Cardiac muscle cell (in vitro differentiated cells and primary cell): ENCODE measurements at regions not wholly inside any gene's neighbourhood (a gene's known extent, or its start where the extent isn't known, plus 50 kb on each side); places are given as distances from the start of the nearest gene placed in this dataset.
A peak's percentile ranks its signal among the peaks of the same experiment; 100 is the strongest.
"Not testable (repeated sequence)": the region's sequence is repeated elsewhere in the genome, so short reads cannot be mapped to it uniquely, and the experiment has no call there.

Source experiments
- DNase-seq, 2 donors: peaks; one replicate each; pipeline versions ENCODE4 v3.0.0 to v3.0.0-alpha.2; 2010 to 2017; ENCODE audit warnings: low read depth in 1 of 2, low spot score in 1 of 2
- H3K27ac ChIP-seq: fragments of 200-600 bp; sonication (generic); 2 replicates; pipeline ENCODE4 v1.5.1; 2016
- H3K27me3 ChIP-seq: fragments of 200-600 bp; sonication (generic); 2 replicates; pipeline ENCODE4 v1.6.0; 2016; ENCODE audit warnings: control low read depth
- H3K36me3 ChIP-seq: fragments of 200-600 bp; sonication (generic); 2 replicates; pipeline ENCODE4 v1.5.1; 2016; ENCODE audit warnings: control low read depth
- H3K4me1 ChIP-seq: fragments of 200-600 bp; sonication (generic); 2 replicates; pipeline ENCODE4 v1.8.1; 2017; ENCODE audit warnings: low read depth, mild to moderate bottlenecking, mixed run types
- H3K4me3 ChIP-seq: fragments of 200-600 bp; sonication (generic); 2 replicates; pipeline ENCODE4 v1.5.1; 2016; ENCODE audit warnings: mild to moderate bottlenecking
- H3K9me3 ChIP-seq: fragments of 200-600 bp; sonication (generic); 2 replicates; pipeline ENCODE4 v1.5.1; 2017; ENCODE audit warnings: low read depth, mild to moderate bottlenecking, control low read depth
- TF ChIP-seq, protein P1 (sequence below): IDR thresholded peaks from 2 replicates; pipeline ENCODE4 v1.5.1; 2012; ENCODE audit warnings: low read depth, mild to moderate bottlenecking, low read length

DNA sequence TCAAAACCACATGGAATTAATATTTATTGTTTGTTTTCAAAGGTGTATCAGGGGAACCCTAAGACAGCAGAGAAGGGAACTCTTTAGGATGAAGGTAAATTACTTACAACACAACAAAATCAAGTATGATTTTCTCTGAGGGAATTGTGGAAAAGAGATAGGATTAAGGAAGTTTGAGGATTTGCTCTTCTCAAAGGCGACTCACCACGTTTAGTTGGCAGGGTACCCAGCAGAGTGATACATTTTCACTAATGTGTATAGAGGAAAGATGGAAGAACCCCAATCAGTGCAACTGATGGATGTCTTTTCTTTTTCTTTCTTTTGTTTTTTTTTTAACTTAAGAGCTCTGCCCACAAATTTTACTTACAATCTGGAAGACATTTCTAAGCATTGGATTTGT lies 499.2 kb downstream of the CCER1 start:
- no peak overlapping the region for H3K27ac ChIP-seq
- TF ChIP-seq, protein P1, sequence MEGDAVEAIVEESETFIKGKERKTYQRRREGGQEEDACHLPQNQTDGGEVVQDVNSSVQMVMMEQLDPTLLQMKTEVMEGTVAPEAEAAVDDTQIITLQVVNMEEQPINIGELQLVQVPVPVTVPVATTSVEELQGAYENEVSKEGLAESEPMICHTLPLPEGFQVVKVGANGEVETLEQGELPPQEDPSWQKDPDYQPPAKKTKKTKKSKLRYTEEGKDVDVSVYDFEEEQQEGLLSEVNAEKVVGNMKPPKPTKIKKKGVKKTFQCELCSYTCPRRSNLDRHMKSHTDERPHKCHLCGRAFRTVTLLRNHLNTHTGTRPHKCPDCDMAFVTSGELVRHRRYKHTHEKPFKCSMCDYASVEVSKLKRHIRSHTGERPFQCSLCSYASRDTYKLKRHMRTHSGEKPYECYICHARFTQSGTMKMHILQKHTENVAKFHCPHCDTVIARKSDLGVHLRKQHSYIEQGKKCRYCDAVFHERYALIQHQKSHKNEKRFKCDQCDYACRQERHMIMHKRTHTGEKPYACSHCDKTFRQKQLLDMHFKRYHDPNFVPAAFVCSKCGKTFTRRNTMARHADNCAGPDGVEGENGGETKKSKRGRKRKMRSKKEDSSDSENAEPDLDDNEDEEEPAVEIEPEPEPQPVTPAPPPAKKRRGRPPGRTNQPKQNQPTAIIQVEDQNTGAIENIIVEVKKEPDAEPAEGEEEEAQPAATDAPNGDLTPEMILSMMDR, result no peak
- H3K4me1 ChIP-seq, result no peaks in the 10 kb centered on the region
- no peaks in the 10 kb centered on the region for H3K27me3 ChIP-seq
- H3K4me3 ChIP-seq, result no peak overlapping the region
- no peaks in the 10 kb centered on the region for H3K9me3 ChIP-seq
- no peaks in the 10 kb centered on the region for H3K36me3 ChIP-seq
- DNase-seq, result no peak

DNA sequence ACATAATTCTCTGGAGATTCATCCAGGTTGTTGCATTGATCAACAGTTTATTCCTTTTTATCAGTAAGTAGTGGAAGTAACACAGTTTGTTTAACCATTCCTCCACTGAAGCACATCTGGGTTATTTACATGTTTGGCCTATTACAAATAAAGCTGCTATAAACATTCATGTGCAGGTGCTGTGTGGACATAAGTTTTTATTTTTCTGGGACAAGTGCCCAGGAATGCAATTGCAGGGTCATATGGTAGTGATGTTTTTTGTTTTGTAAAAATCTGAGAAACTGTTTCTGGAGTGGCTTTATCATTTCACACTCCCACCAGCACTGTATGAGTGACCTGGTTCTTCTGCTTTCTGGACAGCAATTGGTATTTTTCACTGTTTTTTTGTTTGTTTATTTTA lies 505.4 kb downstream of the CCER1 start:
- no peaks in the 10 kb centered on the region for H3K9me3 ChIP-seq
- no peaks in the 10 kb centered on the region for H3K36me3 ChIP-seq
- no peak overlapping the region for H3K4me3 ChIP-seq
- H3K4me1 ChIP-seq, result no peaks in the 10 kb centered on the region
- H3K27ac ChIP-seq, result no peak overlapping the region
- TF ChIP-seq, protein P1, result no peak
- peak in 1 of 2 donors; percentile 5 for DNase-seq
- no peaks in the 10 kb centered on the region for H3K27me3 ChIP-seq

DNA sequence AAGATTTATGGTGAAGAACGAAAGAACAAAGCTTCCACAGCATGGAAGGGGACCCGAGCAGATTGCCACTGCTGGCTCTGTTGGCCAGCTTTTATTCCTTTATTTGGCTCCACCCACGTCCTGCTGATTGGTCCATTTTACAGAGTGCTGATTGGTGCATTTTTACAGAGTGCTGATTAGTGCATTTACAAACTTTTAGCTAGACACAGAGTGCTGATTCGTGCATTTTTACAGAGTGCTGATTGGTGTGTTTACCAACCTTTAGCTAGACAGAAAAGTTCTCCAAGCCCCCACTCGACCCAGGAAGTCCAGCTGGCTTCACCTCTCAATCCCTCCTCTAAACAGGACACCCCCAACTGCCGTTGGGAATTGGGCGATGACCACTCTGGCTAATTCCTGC lies 511.5 kb downstream of the CCER1 start:
- not testable (repeated sequence) for H3K9me3 ChIP-seq, H3K27me3 ChIP-seq, H3K36me3 ChIP-seq, H3K4me3 ChIP-seq, DNase-seq, H3K4me1 ChIP-seq, H3K27ac ChIP-seq

DNA sequence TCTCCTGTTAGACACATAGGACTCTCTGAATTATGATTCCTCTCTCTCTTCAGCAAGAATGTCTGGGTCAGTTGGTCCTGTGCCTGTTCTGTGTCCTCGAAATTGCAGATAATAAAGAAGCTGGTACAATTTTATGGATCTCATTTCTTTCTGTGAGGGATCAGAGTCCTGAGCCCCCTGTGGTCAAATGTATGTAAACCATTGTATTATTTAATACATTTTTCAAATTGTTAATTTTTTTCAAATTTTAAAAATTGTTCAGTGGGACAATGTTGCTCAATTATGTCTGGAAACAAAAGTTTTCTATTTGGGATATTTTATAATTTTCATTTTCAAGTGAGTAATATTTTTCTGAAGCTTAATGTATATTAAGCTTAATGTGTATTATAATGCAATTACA lies 513.5 kb downstream of the CCER1 start:
- Histone ChIP-seq H3K27ac (no peak overlapping the region), H3K9me3 (no peaks in the 10 kb centered on the region), H3K27me3 (no peaks in the 10 kb centered on the region), H3K4me3 (no peak overlapping the region), H3K4me1 (no peaks in the 10 kb centered on the region), H3K36me3 (no peaks in the 10 kb centered on the region)
- TF ChIP-seq, protein P1, result no peak
- DNase-seq, result no peak

DNA sequence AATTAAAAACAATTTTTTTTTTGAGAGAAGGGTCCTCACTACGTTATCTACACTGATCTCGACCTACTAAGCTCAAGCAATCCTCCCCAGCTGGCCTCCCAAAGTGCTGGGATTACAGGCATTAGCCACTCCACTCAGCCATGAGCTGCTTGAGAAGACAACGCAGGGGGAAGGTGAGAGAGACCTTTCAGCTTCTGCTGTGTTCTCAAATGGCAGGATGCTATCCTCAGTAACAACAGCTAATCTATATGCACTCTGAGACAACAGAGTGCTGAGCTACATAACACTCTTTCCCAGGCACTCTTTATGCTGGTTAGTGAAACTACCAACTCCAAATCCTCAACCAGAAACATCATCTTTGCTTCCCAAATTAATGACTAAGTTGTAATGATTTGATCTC lies 526.1 kb downstream of the CCER1 start:
- no peaks in the 10 kb centered on the region for H3K9me3 ChIP-seq
- no peaks in the 10 kb centered on the region for H3K4me1 ChIP-seq
- TF ChIP-seq, protein P1, result no peak
- no peaks in the 10 kb centered on the region for H3K36me3 ChIP-seq
- no peak overlapping the region for H3K4me3 ChIP-seq
- H3K27me3 ChIP-seq, result no peaks in the 10 kb centered on the region
- DNase-seq, result no peak
- no peak overlapping the region for H3K27ac ChIP-seq

DNA sequence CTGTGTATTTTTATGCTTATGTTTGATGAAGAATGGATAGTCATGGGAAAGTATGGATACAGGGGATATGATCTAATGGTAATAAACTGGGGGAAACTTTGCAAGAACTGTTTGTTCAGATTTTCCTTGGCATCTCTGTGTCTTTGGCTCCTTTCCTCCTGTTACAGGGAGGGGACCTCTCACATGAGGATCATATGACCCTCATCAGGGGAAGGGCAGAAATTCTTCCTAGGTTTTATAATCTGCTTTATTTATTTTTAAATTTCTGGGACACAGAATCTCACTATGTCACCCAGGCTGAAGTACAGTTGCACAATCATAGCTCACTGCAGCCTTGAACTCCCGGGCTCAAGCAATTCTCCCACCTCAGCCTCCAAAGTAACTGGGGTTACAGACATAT lies 526.5 kb downstream of the CCER1 start:
- no peak for DNase-seq
- Histone ChIP-seq H3K36me3 (no peaks in the 10 kb centered on the region), H3K4me3 (no peak overlapping the region), H3K27me3 (no peaks in the 10 kb centered on the region), H3K4me1 (no peaks in the 10 kb centered on the region), H3K9me3 (no peaks in the 10 kb centered on the region), H3K27ac (no peak overlapping the region)
- TF ChIP-seq, protein P1, result no peak
